HepG2 (cell line): ENCODE measurements at regions not wholly inside any gene's neighbourhood (a gene's known extent, or its start where the extent isn't known, plus 50 kb on each side); places are given as distances from the start of the nearest gene placed in this dataset.

Experiments used
- POLR2AphosphoS2 ChIP-seq: IDR thresholded peaks from 2 replicates; pipeline ENCODE4 v1.6.1; 2011; ENCODE audit warnings: low read depth, low read length, improper control_type of control experiment
- POLR2AphosphoS5 ChIP-seq: IDR thresholded peaks from 2 replicates; pipeline ENCODE4 v1.6.1; 2012; ENCODE audit warnings: low read depth, low read length
- RARG ChIP-seq: sonication (generic); formaldehyde crosslinking; IDR thresholded peaks from 2 replicates; pipeline ENCODE4 v1.4.0; 2020; ENCODE audit warnings: low read depth, mild to moderate bottlenecking, missing genetic modification reagents
- TAF15 ChIP-seq: fragments of 200-400 bp; formaldehyde crosslinking; IDR thresholded peaks from one replicate; pipeline ENCODE4 v1.6.1; 2018; ENCODE audit warnings: mild to moderate bottlenecking, low read depth, low read length; ENCODE audit not compliant: poor library complexity, severe bottlenecking
- ZFP41 ChIP-seq: sonication (generic); formaldehyde crosslinking; IDR thresholded peaks from 2 replicates; pipeline ENCODE4 v1.4.0; 2020; ENCODE audit warnings: mild to moderate bottlenecking, missing genetic modification reagents, borderline replicate concordance
- ZNF251 ChIP-seq: sonication (generic); formaldehyde crosslinking; IDR thresholded peaks from 2 replicates; pipeline ENCODE4 v1.9.0; 2021; ENCODE audit warnings: mild to moderate bottlenecking, missing genetic modification reagents
- ZNF264 ChIP-seq: sonication (generic); formaldehyde crosslinking; IDR thresholded peaks from 2 replicates; pipeline ENCODE4 v1.4.0; 2020; ENCODE audit warnings: missing genetic modification reagents
- ZNF274 ChIP-seq: sonication (generic); formaldehyde crosslinking; IDR thresholded peaks from 2 replicates; pipeline ENCODE4 v1.5.1; 2020; ENCODE audit warnings: mild to moderate bottlenecking, missing genetic modification reagents
- ZNF556 ChIP-seq: sonication (generic); formaldehyde crosslinking; IDR thresholded peaks from 2 replicates; pipeline ENCODE4 v1.4.0; 2020; ENCODE audit warnings: mild to moderate bottlenecking, missing genetic modification reagents, borderline replicate concordance
- ZSCAN22 ChIP-seq: sonication (generic); formaldehyde crosslinking; IDR thresholded peaks from 2 replicates; pipeline ENCODE4 v1.4.0; 2020; ENCODE audit warnings: mild to moderate bottlenecking, missing genetic modification reagents
- TF ChIP-seq, protein P1 (sequence below): IDR thresholded peaks from 2 replicates; pipeline ENCODE4 v1.6.1; 2016; ENCODE audit warnings: control low read depth
- TF ChIP-seq, protein P2 (sequence below): IDR thresholded peaks from 2 replicates; pipeline ENCODE4 v1.6.1; 2016; ENCODE audit warnings: missing compliant biosample characterization, missing genetic modification reagents, borderline replicate concordance
- TF ChIP-seq, protein P3 (sequence below): sonication (generic); formaldehyde crosslinking; IDR thresholded peaks from 2 replicates; pipeline ENCODE4 v1.5.0; 2020; ENCODE audit warnings: mild to moderate bottlenecking, missing genetic modification reagents, moderate library complexity
- TF ChIP-seq, protein P4 (sequence below): sonication (generic); formaldehyde crosslinking; IDR thresholded peaks from 2 replicates; pipeline ENCODE4 v1.4.0; 2020; ENCODE audit warnings: missing genetic modification reagents; ENCODE audit errors: not compliant biosample characterization

DNA sequence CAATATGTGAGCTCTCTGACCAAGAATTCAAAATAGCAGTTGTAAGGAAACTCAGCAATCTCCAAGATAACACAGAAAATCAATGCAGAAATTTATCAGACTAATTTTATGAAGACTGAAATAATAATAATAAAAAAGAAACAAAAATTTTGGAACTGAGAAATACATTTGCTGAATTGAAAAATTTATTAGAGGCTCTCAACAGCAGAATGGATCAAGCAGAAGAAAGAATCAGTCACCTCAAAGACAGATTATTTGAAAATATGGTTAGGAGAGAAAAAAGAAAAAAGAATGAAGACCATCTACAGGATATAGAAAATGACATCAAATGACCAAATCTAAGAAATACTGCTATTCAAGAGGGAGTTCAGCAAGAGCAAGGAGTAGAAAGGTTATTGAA is 75.6 kb downstream of the RFC3 start:
- TF ChIP-seq, protein P1, sequence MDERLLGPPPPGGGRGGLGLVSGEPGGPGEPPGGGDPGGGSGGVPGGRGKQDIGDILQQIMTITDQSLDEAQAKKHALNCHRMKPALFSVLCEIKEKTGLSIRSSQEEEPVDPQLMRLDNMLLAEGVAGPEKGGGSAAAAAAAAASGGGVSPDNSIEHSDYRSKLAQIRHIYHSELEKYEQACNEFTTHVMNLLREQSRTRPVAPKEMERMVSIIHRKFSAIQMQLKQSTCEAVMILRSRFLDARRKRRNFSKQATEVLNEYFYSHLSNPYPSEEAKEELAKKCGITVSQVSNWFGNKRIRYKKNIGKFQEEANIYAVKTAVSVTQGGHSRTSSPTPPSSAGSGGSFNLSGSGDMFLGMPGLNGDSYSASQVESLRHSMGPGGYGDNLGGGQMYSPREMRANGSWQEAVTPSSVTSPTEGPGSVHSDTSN (CRISPR knock-in tag): no peak
- no peak for TF ChIP-seq POLR2AphosphoS2
- TF ChIP-seq ZNF556 (CRISPR knock-in tag): no peak
- TF ChIP-seq, protein P2, sequence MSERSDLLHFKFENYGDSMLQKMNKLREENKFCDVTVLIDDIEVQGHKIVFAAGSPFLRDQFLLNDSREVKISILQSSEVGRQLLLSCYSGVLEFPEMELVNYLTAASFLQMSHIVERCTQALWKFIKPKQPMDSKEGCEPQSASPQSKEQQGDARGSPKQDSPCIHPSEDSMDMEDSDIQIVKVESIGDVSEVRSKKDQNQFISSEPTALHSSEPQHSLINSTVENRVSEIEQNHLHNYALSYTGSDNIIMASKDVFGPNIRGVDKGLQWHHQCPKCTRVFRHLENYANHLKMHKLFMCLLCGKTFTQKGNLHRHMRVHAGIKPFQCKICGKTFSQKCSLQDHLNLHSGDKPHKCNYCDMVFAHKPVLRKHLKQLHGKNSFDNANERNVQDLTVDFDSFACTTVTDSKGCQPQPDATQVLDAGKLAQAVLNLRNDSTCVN (CRISPR knock-in tag): no peak
- no peak for TF ChIP-seq ZSCAN22 (CRISPR knock-in tag)
- no peak for TF ChIP-seq ZFP41 (CRISPR knock-in tag)
- TF ChIP-seq, protein P3, sequence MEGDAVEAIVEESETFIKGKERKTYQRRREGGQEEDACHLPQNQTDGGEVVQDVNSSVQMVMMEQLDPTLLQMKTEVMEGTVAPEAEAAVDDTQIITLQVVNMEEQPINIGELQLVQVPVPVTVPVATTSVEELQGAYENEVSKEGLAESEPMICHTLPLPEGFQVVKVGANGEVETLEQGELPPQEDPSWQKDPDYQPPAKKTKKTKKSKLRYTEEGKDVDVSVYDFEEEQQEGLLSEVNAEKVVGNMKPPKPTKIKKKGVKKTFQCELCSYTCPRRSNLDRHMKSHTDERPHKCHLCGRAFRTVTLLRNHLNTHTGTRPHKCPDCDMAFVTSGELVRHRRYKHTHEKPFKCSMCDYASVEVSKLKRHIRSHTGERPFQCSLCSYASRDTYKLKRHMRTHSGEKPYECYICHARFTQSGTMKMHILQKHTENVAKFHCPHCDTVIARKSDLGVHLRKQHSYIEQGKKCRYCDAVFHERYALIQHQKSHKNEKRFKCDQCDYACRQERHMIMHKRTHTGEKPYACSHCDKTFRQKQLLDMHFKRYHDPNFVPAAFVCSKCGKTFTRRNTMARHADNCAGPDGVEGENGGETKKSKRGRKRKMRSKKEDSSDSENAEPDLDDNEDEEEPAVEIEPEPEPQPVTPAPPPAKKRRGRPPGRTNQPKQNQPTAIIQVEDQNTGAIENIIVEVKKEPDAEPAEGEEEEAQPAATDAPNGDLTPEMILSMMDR (CRISPR knock-in tag): no peak
- TF ChIP-seq ZNF274: no peak
- TF ChIP-seq, protein P4, sequence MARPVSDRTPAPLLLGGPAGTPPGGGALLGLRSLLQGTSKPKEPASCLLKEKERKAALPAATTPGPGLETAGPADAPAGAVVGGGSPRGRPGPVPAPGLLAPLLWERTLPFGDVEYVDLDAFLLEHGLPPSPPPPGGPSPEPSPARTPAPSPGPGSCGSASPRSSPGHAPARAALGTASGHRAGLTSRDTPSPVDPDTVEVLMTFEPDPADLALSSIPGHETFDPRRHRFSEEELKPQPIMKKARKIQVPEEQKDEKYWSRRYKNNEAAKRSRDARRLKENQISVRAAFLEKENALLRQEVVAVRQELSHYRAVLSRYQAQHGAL: no peak
- TF ChIP-seq ZNF251 (CRISPR knock-in tag): no peak
- TF ChIP-seq TAF15: no peak
- TF ChIP-seq ZNF264 (CRISPR knock-in tag): no peak
- no peak for TF ChIP-seq RARG (CRISPR knock-in tag)
- no peak for TF ChIP-seq POLR2AphosphoS5
